Pons (tissue), 1 donor: ENCODE measurements at regions not wholly inside any gene's neighbourhood (a gene's known extent, or its start where the extent isn't known, plus 50 kb on each side); places are given as distances from the start of the nearest gene placed in this dataset.

Experiments
- DNase-seq: peaks from one replicate; pipeline ENCODE4 v3.0.0-alpha.2; 2016; ENCODE audit warnings: low spot score

DNA sequence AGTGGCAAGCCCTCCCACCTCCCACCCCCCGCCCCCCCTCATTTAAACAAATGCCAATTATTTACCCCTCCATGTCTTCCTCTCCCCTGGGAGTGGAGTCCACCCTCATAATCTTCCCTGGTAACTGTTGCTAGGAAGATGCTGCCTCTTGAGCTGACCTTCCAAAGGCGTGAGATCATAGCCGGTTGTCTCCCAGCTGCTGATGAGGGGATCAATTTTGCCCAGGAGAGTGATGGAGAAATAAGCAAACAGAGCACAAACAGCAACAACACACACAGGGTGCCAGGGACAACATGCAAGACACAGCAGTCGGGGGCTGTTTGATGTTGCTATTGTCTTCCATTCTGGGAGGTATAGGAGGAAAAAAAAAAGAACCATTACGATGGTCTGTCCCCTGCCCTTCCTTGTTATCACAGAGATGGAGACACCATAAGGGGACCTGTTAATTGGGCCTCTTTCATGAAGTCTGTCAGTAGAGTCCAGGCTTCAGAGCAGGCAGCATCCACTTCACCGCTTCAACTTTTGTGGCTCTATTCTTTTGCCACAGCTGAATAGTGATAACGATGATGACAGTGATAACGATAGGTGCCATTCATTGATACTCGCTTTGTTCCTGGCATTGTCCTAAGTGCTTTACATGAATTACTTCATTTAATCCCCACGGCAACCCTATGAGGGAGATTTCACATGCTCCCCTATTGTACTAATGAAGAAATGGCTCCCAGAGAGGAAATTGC lies 76.9 kb upstream of the RGMA start:
- DNase-seq, result no peak

DNA sequence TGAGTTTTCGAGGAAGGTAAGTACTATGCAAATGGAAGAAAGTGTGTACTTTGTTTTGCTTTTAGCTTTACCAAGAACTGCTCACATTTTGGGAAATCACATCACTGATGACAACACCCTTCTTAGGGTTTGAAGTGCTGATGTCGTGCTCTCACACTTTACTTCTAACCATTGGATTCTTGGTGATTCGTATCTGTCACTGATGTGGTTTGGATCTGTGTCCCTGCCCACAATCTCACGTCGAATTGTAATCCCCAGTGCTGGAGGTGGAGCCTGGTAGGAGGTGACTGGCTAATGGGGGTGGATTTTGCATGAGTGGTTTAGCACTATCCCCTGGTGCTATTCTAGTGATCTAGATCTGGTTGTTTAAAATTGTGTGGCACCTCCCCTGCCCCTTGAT lies 75.4 kb upstream of the RGMA start:
- no peak for DNase-seq

DNA sequence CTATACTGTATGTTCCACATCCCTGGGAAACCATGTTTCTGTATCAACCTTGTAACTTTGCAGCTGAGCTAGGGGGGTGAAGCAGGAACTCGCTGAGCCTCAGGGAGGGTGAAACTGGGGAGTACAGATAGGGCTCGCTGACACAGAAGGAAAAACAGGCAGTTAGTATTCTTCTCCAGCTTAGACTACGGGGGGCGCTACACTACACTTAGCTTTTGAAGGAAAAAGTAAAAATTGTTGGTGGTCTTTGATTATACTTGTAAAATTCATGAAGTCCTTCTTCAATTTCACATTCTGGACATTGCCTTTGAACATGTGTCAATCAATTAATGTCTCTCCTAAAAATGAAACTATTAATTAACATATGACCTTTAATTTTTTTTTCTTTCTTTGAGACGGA lies 73.5 kb upstream of the RGMA start:
- no peak for DNase-seq

DNA sequence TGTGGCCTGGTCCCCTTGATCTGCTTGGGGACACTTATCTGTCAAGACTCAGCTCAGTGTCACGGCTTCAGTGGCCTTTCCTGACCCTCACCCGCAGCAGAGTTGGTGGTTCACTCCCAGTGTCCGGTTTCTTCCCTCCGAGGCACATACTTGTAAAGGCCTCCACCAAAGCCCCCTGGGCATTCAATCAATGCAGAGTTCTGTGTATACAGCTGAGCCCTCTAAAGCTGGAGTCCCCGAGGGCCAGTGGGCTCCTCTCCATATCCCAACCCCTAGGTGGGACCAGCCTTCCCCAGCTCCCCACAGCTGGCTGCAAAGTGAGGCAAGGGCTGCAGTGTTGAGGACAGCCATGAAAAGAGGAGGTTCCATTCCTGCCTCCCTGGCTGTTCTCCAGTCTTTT lies 70.9 kb upstream of the RGMA start:
- DNase-seq, result no peak

DNA sequence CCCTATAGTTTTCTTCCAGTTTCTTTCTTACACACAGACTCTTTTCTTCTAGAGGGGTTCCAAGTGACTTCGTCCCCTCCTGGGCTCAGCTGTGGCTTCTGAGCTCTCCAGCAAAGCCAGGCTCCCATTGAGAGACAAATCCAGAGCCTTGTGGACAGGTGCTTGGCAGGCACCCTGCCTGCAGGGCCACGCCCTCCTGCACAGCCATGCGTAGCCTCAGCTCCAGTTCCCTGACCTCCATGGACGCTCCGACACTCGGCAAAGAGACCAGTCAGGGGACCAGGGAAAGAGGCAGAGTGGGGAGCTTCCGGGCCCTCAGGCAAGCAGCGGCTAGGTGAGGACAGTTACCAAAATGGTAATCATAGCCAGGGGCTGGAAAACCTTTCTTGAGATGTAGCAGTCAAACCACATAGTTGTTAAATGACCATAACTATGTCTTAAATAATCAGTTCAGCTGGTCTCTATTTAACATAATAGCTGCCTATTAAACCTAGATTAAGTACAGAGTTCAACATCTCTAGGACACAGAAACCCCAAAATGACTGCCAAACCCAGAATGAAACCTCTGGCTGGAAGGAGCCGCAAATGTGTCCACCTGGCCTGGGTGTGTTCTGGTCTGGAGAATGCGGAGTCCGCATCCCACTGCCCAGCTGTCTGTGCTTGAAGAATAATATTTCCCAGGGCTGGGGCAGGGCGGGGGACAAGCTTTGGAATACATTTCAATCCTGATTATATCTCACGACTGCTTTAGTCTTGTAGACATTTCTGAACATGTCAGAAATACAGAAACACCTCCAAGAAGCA lies 69.3 kb upstream of the RGMA start:
- DNase-seq, result no peak

DNA sequence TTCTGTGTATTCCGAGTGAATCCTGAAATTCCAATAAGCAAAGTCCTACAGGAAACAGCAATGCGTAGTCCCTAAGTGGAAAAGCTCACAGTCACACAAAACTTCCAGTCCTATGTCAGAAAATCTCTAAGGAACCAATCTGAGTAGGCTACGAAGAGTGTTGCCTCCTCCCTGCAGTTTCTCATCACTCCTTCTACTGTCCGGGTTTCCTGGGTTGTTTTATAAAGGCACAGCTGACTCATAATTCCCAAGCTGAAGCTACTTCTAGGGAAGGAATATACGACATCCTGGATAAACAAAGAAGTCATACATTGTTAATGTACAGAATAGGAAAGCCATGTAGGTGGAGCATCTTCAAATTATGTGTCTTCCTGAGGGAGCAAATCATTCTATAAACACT lies 65.7 kb upstream of the RGMA start:
- DNase-seq, result no peak

DNA sequence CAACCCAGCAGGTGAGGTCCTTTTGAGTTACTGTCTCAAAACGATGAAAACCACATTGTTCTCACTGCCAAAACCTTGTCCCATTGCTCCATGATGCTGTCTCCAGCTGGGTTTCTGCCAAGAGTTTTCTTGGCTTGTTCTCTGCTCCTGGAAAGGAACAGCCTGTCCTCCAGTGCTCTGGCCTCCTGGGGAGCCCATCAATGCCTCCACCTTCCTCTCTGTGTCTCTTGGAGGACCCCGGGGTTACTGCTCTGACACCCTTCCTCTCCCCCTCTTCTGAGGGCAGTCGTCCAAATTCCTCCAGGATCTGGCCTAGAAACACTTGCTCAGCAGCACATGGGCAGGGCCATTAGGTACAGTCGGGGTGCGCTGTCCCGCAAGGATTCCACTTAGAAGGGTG lies 63.9 kb upstream of the RGMA start:
- DNase-seq, result peak; percentile 81

DNA sequence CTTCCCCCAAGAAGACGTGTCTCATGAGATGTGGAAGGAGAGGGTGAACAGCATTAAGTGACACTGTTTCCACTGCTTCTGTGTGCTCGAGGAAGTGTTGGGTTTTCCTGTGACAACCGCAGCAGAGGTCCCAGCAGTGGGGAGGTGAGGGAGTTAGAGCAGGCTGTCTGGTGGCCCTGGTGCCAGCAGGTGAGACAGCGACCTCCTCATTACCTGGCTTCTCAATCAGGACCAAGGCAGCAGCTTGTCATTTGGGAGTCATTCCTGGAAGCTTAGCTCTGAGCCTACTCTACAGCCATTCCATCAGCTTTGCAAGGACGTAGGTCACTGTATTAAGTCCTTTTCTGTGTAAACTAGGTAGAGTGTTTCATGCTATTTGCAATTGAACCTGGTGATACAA lies 63.3 kb upstream of the RGMA start:
- no peak for DNase-seq

DNA sequence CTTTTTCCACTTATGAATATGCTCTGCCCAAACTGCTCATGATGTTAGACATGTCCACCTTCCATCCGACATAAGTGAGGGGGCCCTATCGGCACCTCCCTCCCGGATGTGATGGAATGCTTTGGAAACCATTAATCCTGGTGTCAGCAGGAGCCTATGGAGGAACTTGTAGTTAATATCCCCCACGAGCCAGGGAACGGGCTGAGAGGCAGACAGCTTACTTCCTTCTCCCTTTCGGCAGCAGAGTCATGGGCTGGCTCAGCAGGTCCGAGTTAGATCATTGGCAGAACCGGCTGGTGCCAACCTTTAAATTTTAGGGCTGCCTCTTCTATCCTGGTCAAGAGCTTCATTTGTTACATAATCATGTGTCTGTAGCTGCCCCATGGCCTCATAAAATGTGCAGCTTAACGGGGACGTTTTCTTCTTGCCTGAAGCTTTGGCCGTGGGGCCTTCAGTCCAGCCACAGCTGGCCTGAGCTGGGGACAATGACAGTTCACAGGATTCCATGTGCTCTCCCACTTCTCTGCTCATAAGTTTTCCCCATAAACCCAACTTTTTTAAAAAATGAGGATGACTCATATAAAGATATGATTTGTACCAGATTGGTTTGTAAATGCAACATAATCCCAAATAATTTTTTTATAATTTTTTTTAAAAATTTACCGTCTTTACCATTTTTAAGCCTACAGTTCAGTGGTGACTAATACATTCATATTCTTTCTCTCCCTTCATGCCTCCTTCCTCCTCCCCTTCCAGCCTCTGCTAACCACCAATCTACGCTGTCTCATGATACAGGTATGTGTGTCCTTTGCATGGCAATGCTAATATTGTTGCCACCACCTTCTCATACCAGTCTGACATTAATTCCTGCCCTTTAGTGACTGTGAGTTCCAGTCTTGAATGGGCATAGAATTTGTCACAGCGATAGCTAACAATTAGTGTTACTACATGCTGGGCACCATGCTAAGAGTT lies 62.2 kb upstream of the RGMA start:
- DNase-seq, result no peak

DNA sequence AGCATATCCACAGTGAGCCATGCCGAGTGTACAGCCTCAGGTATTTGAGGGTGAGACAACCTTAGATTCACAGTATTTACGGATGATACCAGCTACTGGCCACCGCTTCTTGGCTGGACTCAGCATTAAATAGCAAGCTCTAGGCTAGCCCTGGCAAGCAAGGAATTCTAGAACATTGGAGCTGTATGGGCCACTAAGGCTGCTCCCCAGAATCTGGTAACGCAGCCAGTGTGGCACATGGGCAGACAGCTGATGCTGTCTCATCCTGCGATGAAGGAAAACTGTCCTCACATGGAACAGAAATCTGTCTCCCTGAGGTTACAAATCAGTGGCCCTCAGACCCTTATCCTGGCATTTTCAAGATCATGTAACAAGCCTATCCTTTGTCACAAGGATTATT lies 57.6 kb upstream of the RGMA start:
- no peak for DNase-seq

DNA sequence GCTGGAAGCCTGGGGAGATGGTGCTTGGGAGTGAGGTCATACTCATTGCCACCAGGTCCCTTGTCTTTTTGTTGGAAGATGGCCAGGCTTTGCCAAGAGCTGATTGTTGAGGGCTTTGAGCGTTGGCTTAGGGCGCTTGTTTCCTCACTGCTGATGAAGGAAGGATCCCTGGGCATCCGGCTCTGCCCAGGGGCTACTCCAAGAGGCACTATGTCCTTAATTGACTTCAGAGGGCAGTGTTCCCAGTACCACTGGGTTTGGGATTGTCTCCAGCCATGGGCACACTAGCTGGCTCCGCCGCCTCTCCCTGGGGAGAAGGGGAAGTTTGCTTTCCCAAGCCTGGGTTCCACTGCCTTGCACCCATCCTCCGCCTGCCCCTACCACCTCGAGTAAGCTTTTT lies 57.2 kb upstream of the RGMA start:
- DNase-seq, result peak; percentile 54

DNA sequence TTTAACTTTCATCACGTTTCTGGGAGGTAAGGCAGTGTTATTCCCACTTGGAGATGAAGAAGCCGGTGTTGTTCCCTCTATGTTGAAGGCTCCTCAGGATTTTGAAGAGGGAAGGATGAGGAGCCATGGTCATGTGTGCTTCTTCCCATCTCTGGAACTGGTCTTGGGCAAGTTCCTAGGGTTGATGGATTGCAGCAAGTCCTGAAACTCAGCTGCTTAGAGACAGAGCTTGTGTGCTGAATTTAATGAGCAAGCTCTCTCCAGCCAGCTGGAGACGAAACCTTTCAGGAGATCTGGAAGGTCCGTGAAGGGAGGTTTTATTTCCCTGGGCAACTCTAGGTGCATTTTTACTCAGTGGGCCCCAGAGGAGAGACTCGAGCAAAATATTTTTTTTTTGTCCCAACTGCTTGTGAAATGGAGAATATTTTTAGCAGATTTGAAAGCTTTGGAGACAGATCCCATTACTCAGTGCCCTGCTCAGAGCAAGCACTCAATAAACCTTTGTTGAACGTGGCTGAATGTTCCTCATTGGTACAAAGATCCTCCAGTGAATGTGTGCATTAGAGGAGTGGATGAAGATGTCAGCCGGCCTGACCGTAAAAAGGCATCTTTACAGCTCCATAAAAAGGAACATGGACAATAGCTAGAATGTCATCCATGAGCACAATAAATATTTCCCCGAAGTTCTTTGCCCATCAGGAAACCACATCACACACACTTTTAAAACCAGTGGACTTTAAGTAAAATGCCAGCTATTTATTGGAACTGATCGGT lies 55.6 kb upstream of the RGMA start:
- peak; percentile 44 for DNase-seq

DNA sequence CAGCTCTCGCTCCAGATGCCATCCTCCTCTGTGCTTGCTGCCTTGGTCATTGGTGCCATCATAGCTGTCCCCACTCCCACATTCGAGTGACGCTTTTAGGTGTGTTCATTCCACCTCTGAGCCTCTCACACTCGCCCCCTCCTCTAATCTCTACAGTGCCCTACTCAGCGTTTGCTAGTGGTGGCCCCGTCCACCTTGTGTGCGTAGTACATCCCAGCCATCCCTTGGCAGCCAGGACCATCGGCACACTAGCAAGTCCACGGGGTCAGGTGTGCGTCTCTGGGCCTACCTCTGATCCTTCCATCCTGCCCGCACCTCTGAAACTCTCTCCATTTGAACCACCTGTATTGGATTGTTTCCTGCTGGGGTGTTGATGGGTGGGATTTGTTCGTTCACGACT lies 54.2 kb upstream of the RGMA start:
- DNase-seq, result no peak

DNA sequence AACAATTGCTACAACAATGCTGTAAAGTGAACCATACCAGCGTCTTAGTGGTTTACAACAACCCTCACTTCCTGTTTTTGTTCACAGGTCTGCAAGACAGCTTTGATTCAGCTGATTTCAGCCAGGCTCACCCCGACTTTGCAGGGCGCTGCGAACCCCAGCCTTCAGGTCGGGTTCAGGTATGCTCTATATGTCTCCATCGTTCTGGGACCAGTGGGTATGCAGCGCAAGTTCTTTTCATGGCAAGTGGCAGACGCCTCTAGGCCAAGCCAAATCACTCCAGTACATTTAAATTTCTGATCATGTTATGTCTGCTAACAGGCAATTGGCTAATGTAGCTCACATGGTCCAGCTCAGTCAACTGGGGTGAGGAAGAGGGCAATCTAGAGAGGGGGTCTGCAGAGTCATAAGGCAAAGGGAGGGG lies 52.4 kb upstream of the RGMA start:
- no peak for DNase-seq

DNA sequence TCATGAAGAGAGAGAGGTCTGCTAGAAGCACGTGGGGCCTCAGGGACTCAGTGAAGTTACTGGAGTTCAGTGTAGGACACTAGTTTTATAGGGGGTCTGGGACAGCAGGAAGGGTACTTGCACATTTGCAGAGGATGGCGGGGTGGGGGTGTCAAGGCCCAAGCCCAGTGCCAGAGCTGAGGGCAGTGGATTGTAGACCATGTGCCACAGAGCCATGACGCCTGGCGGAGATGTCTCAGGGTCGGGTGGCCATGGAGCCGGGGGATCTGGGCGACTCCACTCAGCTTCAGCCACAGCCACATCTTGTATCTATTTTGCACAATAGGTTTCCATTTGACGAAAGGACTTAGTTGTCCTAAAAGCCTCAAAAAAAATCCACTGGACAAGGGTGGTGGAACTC lies 50.4 kb upstream of the RGMA start:
- no peak for DNase-seq

DNA sequence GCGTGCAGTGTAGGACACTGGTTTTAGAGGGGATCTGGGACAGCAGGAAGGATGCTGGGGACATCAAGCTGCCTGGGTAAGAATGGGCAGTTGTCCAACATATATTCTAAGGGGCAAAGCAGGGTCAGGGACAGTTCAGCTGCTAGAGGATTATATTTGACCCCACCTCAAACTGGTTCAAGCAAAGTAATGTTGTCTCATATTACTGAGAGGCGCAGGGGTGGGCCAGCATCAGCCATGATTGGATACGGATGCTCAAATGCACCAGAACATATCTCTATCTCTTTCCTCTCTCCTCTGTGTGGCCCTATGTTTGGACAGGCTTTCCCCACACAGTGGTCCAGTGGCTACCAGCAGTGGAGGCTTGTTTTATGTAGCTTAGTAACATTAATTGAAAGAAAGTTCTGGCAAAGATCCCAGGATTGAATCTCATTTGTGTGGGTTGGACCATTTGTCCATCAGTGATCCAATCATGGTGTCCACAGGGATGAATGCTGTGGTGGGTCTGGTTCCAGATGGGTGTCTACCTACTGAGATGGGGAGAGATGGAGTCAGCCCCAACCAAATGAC lies 49.8 kb upstream of the RGMA start:
- DNase-seq, result no peak
